ENCODE measurements at regions not wholly inside any gene's neighbourhood (a gene's known extent, or its start where the extent isn't known, plus 50 kb on each side); places are given as distances from the start of the nearest gene placed in this dataset.

GRCh38 chr2:211251016-211251415 is 694.6 kb downstream of the CPS1 start:
- Histone ChIP-seq H3K4me1 (no peaks in the 10 kb centered on the region), H3K4me3 (no peak overlapping the region), H3K27ac (no peak overlapping the region), H3K4me2 (no peak overlapping the region), H3K9me3 (no peaks in the 10 kb centered on the region)
- DNase-seq (ENCODE audit: low read depth in 1 of 2, low spot score in 1 of 2) (no peak), FAIRE-seq (no peak), ATAC-seq (no peak)
- ChIA-PET CTCF (no interaction called here), POLR2A (no interaction called here)
- TF ChIP-seq TFCP2L1 (CRISPR knock-in tag; IDR thresholded peaks at IDR 0.05) (no peak), RNF2 (IDR thresholded peaks at IDR 0.05; ENCODE audit: borderline replicate concordance, low read depth) (no peak), RAD21 (conservative IDR thresholded peaks at IDR 0.05 in 1 of 2, IDR thresholded peaks at IDR 0.05 in 1 of 2) (no peak)
- 50% methylated on average over 2 of the region's 2 CpGs for WGBS (ENCODE audit: missing lambda C conversion rate)

- WGBS (ENCODE audit: missing lambda C conversion rate), result 13% methylated on average over 1 of the region's 1 CpG
- ChIA-PET POLR2A (no interaction called here), CTCF (no interaction called here)
- no peak for ATAC-seq
- Histone ChIP-seq H3K4me1 (no peaks in the 10 kb centered on the region), H3K27ac (no peak overlapping the region), H3K4me2 (no peak overlapping the region), H3K9me3 (0 out of 3 replicates have a peak, but pooled peaks cover 2% of the 10 kb centered on the region), H3K4me3 (no peak overlapping the region)
- TF ChIP-seq, protein P1, sequence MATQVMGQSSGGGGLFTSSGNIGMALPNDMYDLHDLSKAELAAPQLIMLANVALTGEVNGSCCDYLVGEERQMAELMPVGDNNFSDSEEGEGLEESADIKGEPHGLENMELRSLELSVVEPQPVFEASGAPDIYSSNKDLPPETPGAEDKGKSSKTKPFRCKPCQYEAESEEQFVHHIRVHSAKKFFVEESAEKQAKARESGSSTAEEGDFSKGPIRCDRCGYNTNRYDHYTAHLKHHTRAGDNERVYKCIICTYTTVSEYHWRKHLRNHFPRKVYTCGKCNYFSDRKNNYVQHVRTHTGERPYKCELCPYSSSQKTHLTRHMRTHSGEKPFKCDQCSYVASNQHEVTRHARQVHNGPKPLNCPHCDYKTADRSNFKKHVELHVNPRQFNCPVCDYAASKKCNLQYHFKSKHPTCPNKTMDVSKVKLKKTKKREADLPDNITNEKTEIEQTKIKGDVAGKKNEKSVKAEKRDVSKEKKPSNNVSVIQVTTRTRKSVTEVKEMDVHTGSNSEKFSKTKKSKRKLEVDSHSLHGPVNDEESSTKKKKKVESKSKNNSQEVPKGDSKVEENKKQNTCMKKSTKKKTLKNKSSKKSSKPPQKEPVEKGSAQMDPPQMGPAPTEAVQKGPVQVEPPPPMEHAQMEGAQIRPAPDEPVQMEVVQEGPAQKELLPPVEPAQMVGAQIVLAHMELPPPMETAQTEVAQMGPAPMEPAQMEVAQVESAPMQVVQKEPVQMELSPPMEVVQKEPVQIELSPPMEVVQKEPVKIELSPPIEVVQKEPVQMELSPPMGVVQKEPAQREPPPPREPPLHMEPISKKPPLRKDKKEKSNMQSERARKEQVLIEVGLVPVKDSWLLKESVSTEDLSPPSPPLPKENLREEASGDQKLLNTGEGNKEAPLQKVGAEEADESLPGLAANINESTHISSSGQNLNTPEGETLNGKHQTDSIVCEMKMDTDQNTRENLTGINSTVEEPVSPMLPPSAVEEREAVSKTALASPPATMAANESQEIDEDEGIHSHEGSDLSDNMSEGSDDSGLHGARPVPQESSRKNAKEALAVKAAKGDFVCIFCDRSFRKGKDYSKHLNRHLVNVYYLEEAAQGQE (IDR thresholded peaks at IDR 0.05), result no peak
- DNase-seq (ENCODE audit: low read depth in 1 of 2, low spot score in 1 of 2), result no peak
- no peak for FAIRE-seq
Observed at GRCh38 chr2:211258646-211259335, 702.4 kb downstream of the CPS1 start.

GRCh38 chr2:211259831-211260476 is 703.6 kb downstream of the CPS1 start:
- ATAC-seq, result no peak
- H3K4me3 ChIP-seq, result no peak overlapping the region
- DNase-seq (ENCODE audit: low read depth in 1 of 2, low spot score in 1 of 2), result no peak
- ChIA-PET POLR2A (no interaction called here), CTCF (no interaction called here)
- 32% methylated on average over 4 of the region's 4 CpGs for WGBS (ENCODE audit: missing lambda C conversion rate)
- no peaks in the 10 kb centered on the region for H3K4me1 ChIP-seq
- no peak for TF ChIP-seq HEYL (CRISPR knock-in tag; IDR thresholded peaks at IDR 0.05)
- no peak overlapping the region for H3K27ac ChIP-seq
- FAIRE-seq, result no peak
- H3K4me2 ChIP-seq, result no peak overlapping the region
- H3K9me3 ChIP-seq, result 0 out of 3 replicates have a peak, but pooled peaks cover 2% of the 10 kb centered on the region

DNA sequence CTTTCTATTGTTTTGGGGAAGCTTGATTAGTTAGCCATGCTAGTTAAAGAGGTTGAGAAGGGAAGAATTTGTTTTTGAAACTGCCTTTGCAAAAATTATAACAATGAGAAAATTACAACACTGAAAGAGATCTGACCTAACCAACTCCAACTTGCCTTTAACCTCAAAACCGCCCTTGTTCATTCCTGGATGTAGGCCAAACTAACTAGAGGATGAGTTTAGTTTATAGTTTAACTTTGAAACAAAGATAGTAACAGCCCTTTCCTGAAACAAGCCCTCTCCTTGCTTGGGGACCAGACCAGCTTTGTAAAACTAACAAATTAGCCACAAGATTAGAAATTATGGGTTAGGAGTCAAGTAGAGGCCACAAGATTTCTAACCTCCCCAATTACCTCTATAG is 713.9 kb downstream of the CPS1 start:
- FAIRE-seq (no peak), DNase-seq (ENCODE audit: low read depth in 1 of 2, low spot score in 1 of 2) (no peak), ATAC-seq (no peak)
- Histone ChIP-seq H3K27ac (no peak overlapping the region), H3K9me3 (no peaks in the 10 kb centered on the region), H3K4me2 (no peak overlapping the region), H3K4me3 (no peak overlapping the region), H3K4me1 (no peaks in the 10 kb centered on the region)
- WGBS (ENCODE audit: missing lambda C conversion rate), result 18% methylated on average over 1 of the region's 1 CpG
- POLR2A ChIA-PET, result no interaction called here
- TF ChIP-seq FOSL2 (IDR thresholded peaks at IDR 0.05), result no peak
- no peak for TF ChIP-seq FOSL2 (CRISPR knock-in tag; IDR thresholded peaks at IDR 0.05)
- TF ChIP-seq RARB (CRISPR knock-in tag; IDR thresholded peaks at IDR 0.05), result no peak
- TF ChIP-seq EP300 (IDR thresholded peaks at IDR 0.05), result no peak
- no peak for TF ChIP-seq FOXS1 (CRISPR knock-in tag; IDR thresholded peaks at IDR 0.05)
- no peak for TF ChIP-seq USF2 (IDR thresholded peaks at IDR 0.05)
- TF ChIP-seq ELK1 (IDR thresholded peaks at IDR 0.05; ENCODE audit: low read depth, low read length), result no peak
- no peak for TF ChIP-seq RFX5 (IDR thresholded peaks at IDR 0.05)
- no peak for TF ChIP-seq HES2 (IDR thresholded peaks at IDR 0.05)
- CTCF ChIA-PET, result no interaction called here

Measured in A549 (cell line).